GM18508 (cell line): ENCODE measurements at regions not wholly inside any gene's neighbourhood (a gene's known extent, or its start where the extent isn't known, plus 50 kb on each side); places are given as distances from the start of the nearest gene placed in this dataset.
"Not testable (repeated sequence)": the region's sequence is repeated elsewhere in the genome, so short reads cannot be mapped to it uniquely, and the experiment has no call there.

Experiments used
- ATAC-seq: cut with Tn5 transposase; IDR thresholded peaks from one replicate; pipeline ENCODE4 v1.9.1; 2021; ENCODE audit warnings: moderate number of reproducible peaks; ENCODE audit not compliant: insufficient read depth, unreplicated experiment

DNA sequence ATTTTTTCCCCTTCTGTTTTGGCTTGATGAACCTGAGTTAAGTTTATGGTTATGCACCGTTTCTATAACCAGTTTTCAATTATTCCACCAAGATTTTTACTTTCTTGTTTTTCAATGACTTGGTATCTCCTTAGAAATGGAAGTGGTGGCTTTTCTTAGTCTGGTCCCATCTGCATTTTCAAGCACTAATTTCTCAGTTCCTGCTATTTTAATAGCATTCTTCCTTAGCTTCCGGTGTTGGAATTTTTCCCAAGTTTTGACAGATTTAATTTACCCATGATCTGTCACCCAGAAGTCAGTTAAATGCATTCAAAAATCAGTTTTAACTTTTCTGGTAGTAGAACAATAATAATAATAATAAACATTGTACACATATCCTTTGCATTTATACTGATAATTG, 184.6 kb upstream of the OLFM3 start:
- no peak for ATAC-seq

DNA sequence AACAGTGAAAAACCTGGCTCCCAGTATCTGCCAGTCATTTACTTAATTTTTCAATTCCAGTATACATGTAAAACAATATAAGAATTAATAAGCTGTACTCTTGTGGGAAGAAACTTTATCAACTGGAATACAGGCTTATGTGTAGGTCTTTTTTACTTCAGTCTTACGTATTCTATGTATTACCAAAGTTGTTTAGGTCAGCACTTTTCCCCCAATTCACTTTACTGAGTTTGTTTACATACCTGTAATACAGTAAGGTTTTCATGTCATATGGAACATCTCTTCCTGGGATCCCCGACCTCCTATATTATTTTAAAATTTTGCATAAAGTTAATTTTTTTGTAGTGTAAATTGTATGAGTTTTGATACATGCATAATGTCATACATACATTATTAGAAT, 181.8 kb upstream of the OLFM3 start:
- ATAC-seq, result no peak

DNA sequence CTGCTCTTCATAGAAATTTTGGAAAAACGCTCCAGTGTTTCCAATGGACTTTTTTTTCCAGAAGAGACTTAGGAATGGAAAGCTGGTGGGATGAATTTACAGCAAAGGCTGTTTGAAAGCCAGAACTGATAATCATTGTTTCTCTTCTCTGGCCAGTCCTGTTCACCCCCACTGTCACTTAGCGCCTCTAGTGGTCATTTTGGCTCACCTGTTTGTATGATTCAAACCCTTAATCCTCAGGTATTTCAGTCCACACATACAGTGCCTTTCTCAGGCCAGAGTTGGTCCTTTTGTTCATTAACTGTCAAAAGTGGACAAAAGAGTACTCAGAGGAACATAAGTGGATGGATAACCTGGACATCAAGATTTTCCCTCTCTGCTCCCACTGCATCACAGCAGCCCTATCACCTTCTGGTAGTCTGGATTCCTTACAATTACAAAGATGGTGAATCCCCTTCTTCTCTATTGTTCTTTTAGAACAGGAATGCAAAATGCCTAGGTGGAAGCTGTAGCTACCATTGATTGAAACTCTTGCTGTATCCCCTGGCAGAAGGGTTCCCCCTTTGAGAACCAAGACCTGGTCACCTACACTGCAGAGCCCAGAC, 177.6 kb upstream of the OLFM3 start:
- ATAC-seq, result no peak

DNA sequence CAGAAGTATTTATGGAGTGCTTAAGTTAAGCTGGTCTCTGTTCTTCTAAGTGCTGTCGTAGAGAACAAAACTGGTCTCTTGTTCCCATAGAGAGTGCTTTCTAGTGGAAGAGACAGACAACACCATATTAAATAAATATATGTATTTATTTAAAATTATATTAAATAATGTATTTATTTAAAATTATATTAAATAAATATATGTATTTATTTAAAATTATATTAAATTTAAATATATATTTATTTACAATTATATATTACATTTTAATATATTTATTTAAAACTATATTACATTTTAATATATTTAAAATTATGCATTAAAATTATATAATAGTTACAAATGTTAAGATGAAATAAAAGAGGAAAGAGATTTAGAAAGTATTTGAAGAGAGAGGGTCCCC, 175.5 kb upstream of the OLFM3 start:
- no peak for ATAC-seq

DNA sequence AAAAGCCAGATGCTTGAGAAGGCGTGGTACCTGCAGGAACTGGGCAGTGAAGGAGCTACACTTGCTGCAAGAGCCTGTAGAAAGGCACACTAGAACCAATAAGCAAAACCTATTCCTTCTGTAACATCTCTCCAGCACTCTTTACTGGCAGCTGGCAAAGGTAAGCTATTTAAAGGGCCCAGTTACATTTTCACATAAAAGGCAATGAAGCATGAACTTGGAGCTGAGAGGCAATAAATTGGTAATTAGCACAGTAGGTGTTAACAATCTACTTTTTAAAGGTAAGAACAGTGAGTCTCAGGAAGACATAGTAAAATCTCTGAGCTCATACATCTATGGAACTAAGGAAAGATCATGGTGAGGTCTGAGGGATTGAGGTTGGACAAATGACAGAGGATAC, 167.1 kb upstream of the OLFM3 start:
- no peak for ATAC-seq

DNA sequence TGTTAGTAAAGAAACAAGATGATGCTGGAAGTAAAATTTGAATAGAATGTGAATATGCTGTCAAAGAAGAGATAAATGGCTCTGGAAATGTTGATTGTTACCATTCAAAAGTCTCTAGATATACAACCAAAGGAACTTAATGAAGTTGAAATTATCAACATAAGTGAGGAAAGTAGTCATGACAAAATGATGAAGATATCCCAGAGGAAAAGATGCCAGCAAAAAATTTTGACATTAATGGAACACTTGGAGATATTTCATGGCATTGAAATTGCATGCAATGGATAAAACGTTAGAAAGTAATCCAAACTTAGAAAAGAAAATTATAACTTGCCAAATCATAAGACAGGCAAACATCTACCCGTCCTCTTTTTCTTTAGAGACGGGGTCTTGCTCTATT, 154.5 kb upstream of the OLFM3 start:
- no peak for ATAC-seq

DNA sequence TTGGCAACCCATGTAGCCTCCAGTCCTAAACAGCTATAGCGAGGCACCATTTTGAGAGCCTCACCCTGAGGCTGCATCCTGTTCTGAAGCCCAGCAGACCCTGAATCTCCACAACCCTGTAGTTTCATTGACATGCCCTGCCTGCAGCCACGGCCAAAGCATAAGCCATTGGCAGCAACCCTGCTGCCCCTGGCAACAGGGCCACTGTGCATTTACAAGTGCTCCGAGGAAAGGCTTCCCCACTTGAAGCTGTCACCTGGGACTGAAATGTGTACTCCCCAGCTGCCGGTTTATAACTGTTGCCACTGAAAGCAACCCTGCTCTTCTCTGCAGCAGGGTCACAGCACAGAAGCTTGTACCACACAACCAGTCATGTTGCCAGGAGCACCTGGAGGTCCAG, 124.2 kb upstream of the OLFM3 start:
- no peak for ATAC-seq

DNA sequence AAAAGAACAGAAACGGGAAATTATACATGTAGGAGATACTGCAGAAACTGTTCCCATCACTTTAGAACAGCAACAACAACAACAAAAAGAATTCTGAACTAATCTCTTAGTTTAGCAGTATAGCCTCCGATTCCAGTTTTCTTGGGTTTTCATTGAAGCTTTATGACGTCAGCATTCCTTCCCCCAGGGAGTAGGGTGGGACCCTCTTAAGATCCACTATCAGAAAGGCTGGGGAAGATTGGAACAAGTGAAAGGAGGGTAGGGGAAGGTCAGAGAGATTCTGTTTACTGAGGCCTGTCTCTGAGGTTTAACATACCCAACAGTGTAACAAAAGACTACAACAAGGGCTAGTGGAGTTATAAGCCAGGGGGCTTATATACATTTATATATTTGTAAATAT, 121.4 kb upstream of the OLFM3 start:
- no peak for ATAC-seq

DNA sequence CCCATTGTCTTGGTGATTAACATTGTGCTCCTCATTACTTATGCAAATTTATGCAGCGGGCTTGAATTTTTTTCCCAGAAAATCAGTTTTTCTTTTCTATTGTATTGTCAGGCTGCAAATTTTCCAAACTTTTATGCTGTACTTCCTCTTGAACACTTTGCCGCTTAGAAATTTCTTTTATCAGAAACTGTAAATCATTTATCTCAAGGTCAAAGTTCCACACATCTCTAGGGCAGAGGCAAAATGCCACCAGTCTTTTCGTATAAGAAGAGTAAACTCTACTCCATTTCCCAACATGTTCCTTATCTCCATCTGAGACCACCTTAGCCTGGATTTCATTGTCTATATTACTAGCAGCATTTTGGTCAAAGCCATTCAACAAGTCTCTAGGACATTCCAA, 113.9 kb upstream of the OLFM3 start:
- no peak for ATAC-seq

DNA sequence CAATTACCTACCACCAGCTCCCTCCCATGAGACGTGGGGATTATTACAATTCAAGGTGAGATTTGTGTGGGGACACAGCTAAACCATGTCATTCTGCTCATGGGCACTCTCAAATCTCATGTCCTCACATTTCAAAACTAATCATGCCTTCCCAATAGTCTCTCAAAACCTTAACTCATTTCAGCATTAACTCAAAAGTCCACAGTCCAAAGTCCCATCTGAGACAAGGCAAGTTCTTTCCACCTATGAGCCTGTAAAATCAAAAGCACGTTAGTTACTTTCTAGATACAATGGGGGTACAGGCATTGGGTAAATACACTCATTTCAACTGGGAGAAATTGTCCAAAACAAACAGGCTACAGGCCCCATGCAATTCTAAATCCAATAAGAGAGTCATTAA, 112.8 kb upstream of the OLFM3 start:
- ATAC-seq, result not testable (repeated sequence)

DNA sequence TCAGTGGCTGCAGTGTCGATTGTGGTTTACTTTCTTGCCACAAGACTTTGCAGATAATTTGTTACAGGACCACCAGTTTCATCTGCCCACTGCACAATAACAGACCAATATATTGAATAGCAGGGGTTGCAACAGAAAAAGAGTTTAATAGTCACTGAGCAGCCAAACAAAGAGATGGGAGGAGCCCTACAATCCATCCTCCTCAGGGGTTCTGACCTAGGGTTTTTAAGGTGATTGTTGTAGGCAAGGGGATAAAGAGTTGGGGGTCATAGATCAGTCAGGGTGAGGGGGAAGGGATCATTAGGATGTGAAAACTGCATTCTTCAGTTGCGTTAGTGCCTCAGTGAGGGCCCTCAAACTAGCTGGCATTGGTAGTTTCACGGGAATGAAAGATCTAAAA, 110.7 kb upstream of the OLFM3 start:
- no peak for ATAC-seq

DNA sequence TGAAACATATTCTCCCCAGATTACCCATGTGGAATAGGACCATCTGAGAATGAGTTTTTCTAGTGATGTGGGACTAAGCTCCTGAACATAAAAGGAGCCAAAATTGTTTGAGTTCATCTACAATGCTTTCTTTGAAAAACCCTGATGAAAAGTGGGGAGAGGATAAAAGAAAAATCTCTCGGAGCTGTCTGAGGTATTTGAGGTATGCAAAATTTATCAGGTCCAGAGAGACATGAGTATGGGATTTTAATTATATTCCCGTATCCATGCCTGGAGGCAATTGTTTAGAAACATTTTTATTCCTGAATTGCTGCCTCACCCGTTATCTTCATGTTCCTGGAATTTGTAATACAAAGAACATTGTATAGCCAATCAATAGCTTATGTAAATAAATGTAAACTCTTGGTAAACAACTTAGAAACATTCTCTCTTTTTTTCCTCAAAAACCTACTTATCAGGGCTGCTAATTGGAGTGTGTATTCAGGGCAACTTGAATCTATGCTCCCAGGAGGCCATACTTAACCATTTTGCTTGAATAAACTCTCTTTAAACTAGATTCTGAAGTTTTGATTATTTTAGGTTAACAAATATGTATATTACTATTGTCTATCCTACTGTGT, 109.3 kb upstream of the OLFM3 start:
- no peak for ATAC-seq

DNA sequence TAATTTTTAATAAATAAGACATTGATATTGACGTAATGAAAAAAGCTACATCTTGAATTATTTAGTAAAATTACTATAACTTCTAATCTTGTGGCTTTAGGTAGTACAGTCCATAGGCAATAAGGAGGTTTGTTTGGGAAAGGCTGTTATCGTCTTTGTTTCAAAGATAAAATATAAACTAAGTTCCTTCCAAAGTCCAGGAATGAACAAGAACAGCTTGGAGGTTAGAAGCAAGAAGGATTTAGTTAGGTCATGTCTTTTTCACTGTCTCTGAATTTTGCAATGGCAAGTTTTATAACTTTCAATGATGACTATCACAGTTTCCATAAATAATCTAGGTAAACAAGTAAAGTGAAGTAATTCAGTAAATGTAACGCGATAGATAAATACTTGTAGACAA, 106.9 kb upstream of the OLFM3 start:
- ATAC-seq, result no peak

DNA sequence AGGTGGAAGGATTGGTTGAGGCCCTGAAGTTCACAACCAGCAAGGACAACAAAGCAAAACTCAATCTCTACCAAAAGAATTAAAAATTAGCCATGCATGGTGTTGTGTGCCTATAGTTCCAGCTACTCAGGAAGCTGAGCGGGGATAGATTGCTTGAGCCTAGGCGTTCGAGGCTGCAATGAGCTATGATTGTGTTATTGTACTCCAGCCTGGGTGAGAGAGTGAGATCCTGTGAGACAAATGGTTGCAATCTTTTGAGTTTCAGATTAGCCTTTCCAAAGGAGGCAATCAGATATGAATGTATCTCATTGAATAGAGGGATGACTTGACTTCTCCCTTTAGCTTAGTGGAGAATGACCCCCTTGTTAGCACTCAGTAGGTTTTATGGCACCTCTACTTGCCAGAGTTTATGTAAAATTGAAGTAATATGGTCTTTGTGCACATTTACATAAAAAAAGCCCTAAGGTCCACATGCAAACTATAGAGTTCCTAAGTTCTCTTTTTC, 105.6 kb upstream of the OLFM3 start:
- no peak for ATAC-seq

DNA sequence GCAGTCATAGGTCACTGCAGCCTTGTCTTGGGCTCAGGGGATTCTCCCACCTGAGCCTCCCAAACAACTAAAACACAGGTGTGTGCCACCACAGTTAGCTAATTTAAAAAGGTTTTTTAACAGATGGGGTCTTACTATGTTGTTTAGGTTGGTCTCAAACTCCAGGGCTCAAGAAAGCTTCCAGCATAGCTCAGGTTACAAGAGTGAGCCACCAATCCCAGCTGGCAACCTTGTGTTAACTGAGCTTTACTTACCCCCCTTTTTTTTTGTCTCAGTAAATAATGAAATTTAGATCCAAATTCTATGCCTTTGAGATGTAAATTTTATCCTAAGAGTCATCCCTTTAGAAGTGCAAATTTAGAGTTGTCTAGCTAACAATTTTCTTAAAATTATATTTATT, 103.9 kb upstream of the OLFM3 start:
- ATAC-seq, result no peak

DNA sequence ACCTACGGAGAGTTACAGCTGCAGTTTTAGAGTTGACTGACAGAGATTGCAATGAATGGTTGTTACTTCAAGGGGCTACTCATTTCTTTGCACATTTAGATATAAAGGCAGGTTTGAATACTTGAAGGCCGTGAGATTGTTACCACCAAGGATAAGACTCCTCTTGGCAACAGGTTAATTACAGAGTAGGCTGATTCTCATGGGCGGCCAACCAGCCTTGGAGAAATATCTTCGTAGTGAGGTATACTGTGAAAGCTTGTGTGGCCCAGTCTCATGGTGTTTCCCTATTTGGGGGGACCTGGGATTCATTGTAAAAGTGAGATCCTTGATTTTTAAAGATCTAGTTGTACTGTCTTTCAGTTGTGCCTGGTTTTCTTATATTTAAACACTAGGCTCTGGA, 103.2 kb upstream of the OLFM3 start:
- no peak for ATAC-seq

DNA sequence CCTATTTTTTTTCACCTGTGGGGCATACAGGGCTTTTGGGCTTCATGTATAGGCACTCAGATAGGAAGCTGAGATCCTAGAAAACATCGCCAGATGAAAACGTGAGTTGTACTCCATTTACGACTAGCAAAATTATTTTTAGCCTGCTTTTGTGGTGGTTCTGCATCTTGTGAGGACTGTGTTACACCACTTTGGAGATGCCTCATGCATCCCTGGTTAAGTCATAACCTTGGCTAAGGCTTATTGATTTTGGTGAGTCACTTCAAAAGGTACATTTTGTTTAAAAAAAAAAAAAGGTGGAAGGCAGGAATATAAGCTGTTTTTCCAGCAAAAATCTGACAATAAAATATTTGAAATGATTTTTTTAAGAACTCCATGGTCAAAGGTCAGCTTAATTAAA, 101.8 kb upstream of the OLFM3 start:
- ATAC-seq, result no peak

DNA sequence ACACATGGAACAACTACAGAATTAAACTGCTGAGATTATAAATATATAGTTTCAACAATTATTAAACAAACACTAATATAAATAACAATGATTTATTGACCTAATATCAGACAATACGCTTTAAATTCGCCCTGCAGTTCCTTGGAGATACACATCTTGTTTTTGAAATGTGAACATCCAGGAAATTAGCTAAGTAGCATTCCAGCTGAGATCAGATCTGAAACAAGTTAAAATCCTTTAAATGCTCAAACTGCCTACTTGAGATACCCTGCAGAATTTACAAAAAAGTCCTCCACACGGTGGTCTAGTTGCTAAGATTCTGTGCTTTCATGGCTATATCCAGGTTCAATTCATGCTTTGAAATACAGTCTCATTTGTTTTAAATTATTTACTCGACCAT, 101.4 kb upstream of the OLFM3 start:
- no peak for ATAC-seq

DNA sequence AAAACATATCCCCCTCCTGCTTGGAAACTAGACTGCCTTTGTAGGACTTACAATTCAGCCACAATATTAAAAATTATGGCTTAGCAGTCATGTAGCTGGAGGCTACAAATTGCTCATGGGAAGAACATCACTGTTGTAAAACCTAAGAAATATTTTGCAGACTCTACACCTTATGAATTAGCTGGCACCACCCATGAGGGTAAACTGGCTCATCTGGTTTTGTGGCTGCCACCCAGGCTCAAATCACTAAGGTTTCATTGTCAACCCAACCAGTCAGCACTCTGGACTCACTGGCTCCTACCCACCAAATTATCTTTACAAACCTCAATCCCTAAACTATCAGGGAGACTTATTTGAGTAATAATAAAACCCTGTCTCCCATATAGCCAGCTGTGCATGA, 100.7 kb upstream of the OLFM3 start:
- ATAC-seq, result no peak

DNA sequence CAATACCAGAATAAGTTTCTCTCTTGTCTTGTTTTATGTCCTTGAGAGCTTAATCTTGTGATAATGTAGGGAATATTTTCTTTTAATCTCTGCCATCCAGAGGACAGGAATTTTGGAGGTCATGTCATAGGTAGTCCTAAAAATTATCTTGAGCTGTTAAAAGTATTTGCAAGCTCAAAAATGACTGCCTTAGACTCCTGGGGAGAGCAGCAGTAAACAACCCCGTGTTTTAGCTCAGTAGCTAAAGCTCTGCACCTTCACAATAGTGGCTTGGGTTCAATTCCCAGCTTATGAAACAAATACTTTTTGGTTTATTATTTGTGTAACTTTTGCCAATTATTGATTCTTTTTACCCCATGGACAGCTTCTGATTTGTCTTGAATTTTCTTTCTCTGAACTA, 99.4 kb upstream of the OLFM3 start:
- no peak for ATAC-seq

DNA sequence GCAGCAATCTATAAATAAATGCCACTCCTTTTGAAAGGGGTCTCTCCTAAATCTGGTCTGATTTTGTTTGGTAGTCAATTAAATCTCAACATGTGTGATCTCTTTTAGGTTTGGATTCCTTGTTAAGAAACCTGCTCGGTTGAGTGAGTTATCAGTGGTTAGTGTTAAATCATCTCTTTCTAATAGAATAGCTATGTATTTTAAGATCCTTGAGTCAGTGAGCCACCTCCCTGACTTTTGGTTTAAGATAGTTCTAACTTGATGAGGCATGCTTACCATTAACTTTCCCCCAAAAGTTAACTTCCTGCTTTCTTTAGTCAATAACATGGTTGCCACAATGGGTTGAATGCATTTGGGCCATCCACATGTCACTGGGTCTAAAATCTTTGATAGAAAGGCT, 93.1 kb upstream of the OLFM3 start:
- ATAC-seq, result no peak

DNA sequence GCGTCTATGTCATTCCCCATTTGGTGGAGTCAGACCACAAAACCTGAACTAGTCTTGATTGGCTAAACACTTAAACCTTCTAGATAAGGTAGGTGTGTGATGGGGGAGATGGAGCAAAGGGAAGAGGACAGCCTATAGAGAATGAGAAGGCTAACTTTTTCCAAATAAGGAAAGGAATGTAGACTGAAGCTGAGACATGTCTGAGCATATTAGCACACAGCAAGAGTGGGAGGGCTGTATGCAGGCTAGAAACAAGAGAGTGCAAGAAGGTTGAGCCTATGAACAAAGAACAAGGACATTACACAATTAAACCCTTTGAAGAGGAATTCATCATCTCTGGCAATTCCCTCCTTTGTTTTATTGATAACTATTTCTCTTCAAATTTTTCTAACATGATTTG, 89.2 kb upstream of the OLFM3 start:
- no peak for ATAC-seq
